C4-2B (cell line): ENCODE measurements at regions not wholly inside any gene's neighbourhood (a gene's known extent, or its start where the extent isn't known, plus 50 kb on each side); places are given as distances from the start of the nearest gene placed in this dataset.

ENCODE experiments used
- CTCF ChIP-seq: fragments of 450-650 bp; conservative IDR thresholded peaks from 2 replicates; pipeline ENCODE4 v1.5.1; 2017; ENCODE audit warnings: mild to moderate bottlenecking
- ZFX ChIP-seq: fragments of 450-650 bp; IDR thresholded peaks from 2 replicates; pipeline ENCODE4 v1.6.1; 2017

- TF ChIP-seq CTCF, result no peak
- no peak for TF ChIP-seq ZFX
Observed at GRCh38 chr9:115301581-115301980, 183.6 kb upstream of the TNC start.
